Neural cell (in vitro differentiated cells): ENCODE measurements at regions not wholly inside any gene's neighbourhood (a gene's known extent, or its start where the extent isn't known, plus 50 kb on each side); places are given as distances from the start of the nearest gene placed in this dataset.

Experiments
- H2AFZ ChIP-seq: fragments of 200-600, 300-800 bp; sonication (generic), shearing (Covaris generic); 2 replicates; pipeline ENCODE4 v1.6.0; 2014; ENCODE audit warnings: low read depth, mild to moderate bottlenecking, antibody characterized with exemption, low read length, moderate library complexity
- H3F3A ChIP-seq: fragments of 200-600 bp; shearing (Covaris generic); 2 replicates; pipeline ENCODE4 v1.6.1; 2016; ENCODE audit warnings: mild to moderate bottlenecking, moderate library complexity, mixed read lengths, antibody characterized with exemption, low read length; ENCODE audit not compliant: insufficient read depth, poor library complexity, severe bottlenecking
- H3K27ac ChIP-seq: fragments of 200-600, 300-800 bp; sonication (generic), shearing (Covaris generic); 2 replicates; pipeline ENCODE4 v1.5.1; 2014; ENCODE audit warnings: mild to moderate bottlenecking, low read length, moderate library complexity
- H3K27me3 ChIP-seq: fragments of 300-800, 200-600 bp; sonication (generic), shearing (Covaris generic); 2 replicates; pipeline ENCODE4 v1.6.0; 2014; ENCODE audit warnings: mild to moderate bottlenecking, low read depth, low read length, moderate library complexity; ENCODE audit not compliant: insufficient read depth
- H3K36me3 ChIP-seq: fragments of 300-800, 200-600 bp; sonication (generic), shearing (Covaris generic); 2 replicates; pipeline ENCODE4 v1.5.1; 2014; ENCODE audit warnings: mild to moderate bottlenecking, antibody characterized with exemption, low read length, moderate library complexity; ENCODE audit not compliant: insufficient read depth
- H3K4me2 ChIP-seq: fragments of 300-800, 200-600 bp; sonication (generic), shearing (Covaris generic); 2 replicates; pipeline ENCODE4 v1.6.0; 2014; ENCODE audit warnings: mild to moderate bottlenecking, low read length
- H3K4me3 ChIP-seq: fragments of 300-800, 200-600 bp; sonication (generic), shearing (Covaris generic); 2 replicates; pipeline ENCODE4 v1.5.1; 2014; ENCODE audit warnings: mild to moderate bottlenecking, low read length, moderate library complexity
- H3K79me2 ChIP-seq: fragments of 200-600 bp; shearing (Covaris generic); replicated peaks from 2 replicates; pipeline ENCODE4 v1.6.0; 2014; ENCODE audit warnings: mild to moderate bottlenecking, low read length, moderate library complexity; ENCODE audit not compliant: insufficient read depth
- H3K9ac ChIP-seq: fragments of 300-800, 200-600 bp; sonication (generic), shearing (Covaris generic); 2 replicates; pipeline ENCODE4 v1.6.1; 2016; ENCODE audit warnings: mild to moderate bottlenecking, low read length, mixed read lengths
- H3K9me2 ChIP-seq: fragments of 200-600 bp; shearing (Covaris generic); 2 replicates; pipeline ENCODE4 v1.6.1; 2016; ENCODE audit warnings: mild to moderate bottlenecking, low read length, mixed read lengths; ENCODE audit not compliant: insufficient read depth
- H3K9me3 ChIP-seq: fragments of 200-600, 300-800 bp; sonication (generic), shearing (Covaris generic); 2 replicates; pipeline ENCODE4 v1.6.1; 2016; ENCODE audit warnings: mild to moderate bottlenecking, mixed run types, low read length, moderate library complexity, mixed read lengths
- H4K20me1 ChIP-seq: fragments of 200-600 bp; shearing (Covaris generic); 2 replicates; pipeline ENCODE4 v1.6.1; 2016; ENCODE audit warnings: mild to moderate bottlenecking, mixed run types; ENCODE audit not compliant: insufficient read depth
- EP300 ChIP-seq: fragments of 450-650 bp; conservative IDR thresholded peaks from 2 replicates; pipeline ENCODE4 v1.6.1; 2014; ENCODE audit warnings: antibody characterized with exemption, mild to moderate bottlenecking, moderate library complexity; ENCODE audit not compliant: poor library complexity, severe bottlenecking
- EZH2 ChIP-seq: fragments of 200-600, 300-800 bp; shearing (Covaris generic), sonication (generic); IDR thresholded peaks from 2 replicates; pipeline ENCODE4 v1.6.1; 2014; ENCODE audit warnings: antibody characterized with exemption, low read length, borderline replicate concordance, mild to moderate bottlenecking; ENCODE audit not compliant: insufficient read depth, poor library complexity, severe bottlenecking
- MXI1 ChIP-seq: fragments of 450-650 bp; conservative IDR thresholded peaks from 2 replicates; pipeline ENCODE4 v1.6.1; 2014; ENCODE audit warnings: antibody characterized with exemption, mild to moderate bottlenecking; ENCODE audit not compliant: poor library complexity, severe bottlenecking
- POLR2AphosphoS5 ChIP-seq: IDR thresholded peaks from 2 replicates; pipeline ENCODE4 v1.6.1; 2012
- RAD21 ChIP-seq: fragments of 450-650 bp; conservative IDR thresholded peaks from 2 replicates; pipeline ENCODE4 v1.6.1; 2014; ENCODE audit warnings: antibody characterized with exemption, mild to moderate bottlenecking, moderate library complexity
- REST ChIP-seq: IDR thresholded peaks from 2 replicates; pipeline ENCODE4 v1.6.1; 2012; ENCODE audit warnings: borderline replicate concordance
- SMC3 ChIP-seq: fragments of 450-650 bp; conservative IDR thresholded peaks from 2 replicates; pipeline ENCODE4 v1.6.1; 2014; ENCODE audit warnings: antibody characterized with exemption, mild to moderate bottlenecking, moderate library complexity; ENCODE audit not compliant: poor library complexity
- TAF1 ChIP-seq: IDR thresholded peaks from 2 replicates; pipeline ENCODE4 v1.6.1; 2012; ENCODE audit warnings: low read depth
- TF ChIP-seq, protein P1 (sequence below): fragments of 450-650 bp; IDR thresholded peaks from 2 replicates; pipeline ENCODE4 v1.5.1; 2014; ENCODE audit warnings: antibody characterized with exemption, mild to moderate bottlenecking, moderate library complexity; ENCODE audit not compliant: poor library complexity, severe bottlenecking

- no peaks in the 10 kb centered on the region for H3K9me2 ChIP-seq
- H3K27ac ChIP-seq = no peak overlapping the region
- H3K9me3 ChIP-seq = no peaks in the 10 kb centered on the region
- H2AFZ ChIP-seq = no peak overlapping the region
- H3F3A ChIP-seq = no peaks in the 10 kb centered on the region
- H3K79me2 ChIP-seq = no peaks in the 10 kb centered on the region
- H3K9ac ChIP-seq = no peak overlapping the region
- H3K4me2 ChIP-seq = no peak overlapping the region
- no peaks in the 10 kb centered on the region for H4K20me1 ChIP-seq
- no peaks in the 10 kb centered on the region for H3K27me3 ChIP-seq
- H3K36me3 ChIP-seq = no peaks in the 10 kb centered on the region
- no peak overlapping the region for H3K4me3 ChIP-seq
- no peak for TF ChIP-seq RAD21
Observed at GRCh38 chr11:32266601-32267000, 168.7 kb downstream of the WT1 start.

GRCh38 chr11:32267679-32268187, 167.6 kb downstream of the WT1 start:
- no peaks in the 10 kb centered on the region for H3F3A ChIP-seq
- no peaks in the 10 kb centered on the region for H4K20me1 ChIP-seq
- no peak overlapping the region for H2AFZ ChIP-seq
- H3K79me2 ChIP-seq = no peaks in the 10 kb centered on the region
- TF ChIP-seq, protein P1, sequence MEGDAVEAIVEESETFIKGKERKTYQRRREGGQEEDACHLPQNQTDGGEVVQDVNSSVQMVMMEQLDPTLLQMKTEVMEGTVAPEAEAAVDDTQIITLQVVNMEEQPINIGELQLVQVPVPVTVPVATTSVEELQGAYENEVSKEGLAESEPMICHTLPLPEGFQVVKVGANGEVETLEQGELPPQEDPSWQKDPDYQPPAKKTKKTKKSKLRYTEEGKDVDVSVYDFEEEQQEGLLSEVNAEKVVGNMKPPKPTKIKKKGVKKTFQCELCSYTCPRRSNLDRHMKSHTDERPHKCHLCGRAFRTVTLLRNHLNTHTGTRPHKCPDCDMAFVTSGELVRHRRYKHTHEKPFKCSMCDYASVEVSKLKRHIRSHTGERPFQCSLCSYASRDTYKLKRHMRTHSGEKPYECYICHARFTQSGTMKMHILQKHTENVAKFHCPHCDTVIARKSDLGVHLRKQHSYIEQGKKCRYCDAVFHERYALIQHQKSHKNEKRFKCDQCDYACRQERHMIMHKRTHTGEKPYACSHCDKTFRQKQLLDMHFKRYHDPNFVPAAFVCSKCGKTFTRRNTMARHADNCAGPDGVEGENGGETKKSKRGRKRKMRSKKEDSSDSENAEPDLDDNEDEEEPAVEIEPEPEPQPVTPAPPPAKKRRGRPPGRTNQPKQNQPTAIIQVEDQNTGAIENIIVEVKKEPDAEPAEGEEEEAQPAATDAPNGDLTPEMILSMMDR = no peak
- TF ChIP-seq RAD21 (no peak), TAF1 (no peak), REST (no peak), MXI1 (no peak), POLR2AphosphoS5 (no peak), SMC3 (no peak), EZH2 (no peak), EP300 (no peak)
- H3K9ac ChIP-seq = no peak overlapping the region
- no peaks in the 10 kb centered on the region for H3K27me3 ChIP-seq
- H3K27ac ChIP-seq = no peak overlapping the region
- H3K36me3 ChIP-seq = no peaks in the 10 kb centered on the region
- no peaks in the 10 kb centered on the region for H3K9me3 ChIP-seq
- no peak overlapping the region for H3K4me3 ChIP-seq
- H3K4me2 ChIP-seq = no peak overlapping the region
- no peaks in the 10 kb centered on the region for H3K9me2 ChIP-seq

- H3K36me3 ChIP-seq = no peaks in the 10 kb centered on the region
- H2AFZ ChIP-seq = no peak overlapping the region
- H3K9me2 ChIP-seq = no peaks in the 10 kb centered on the region
- H3K4me3 ChIP-seq = no peak overlapping the region
- H4K20me1 ChIP-seq = no peaks in the 10 kb centered on the region
- H3K27ac ChIP-seq = no peak overlapping the region
- H3K27me3 ChIP-seq = no peaks in the 10 kb centered on the region
- no peak overlapping the region for H3K9ac ChIP-seq
- no peak for TF ChIP-seq SMC3
- no peak for TF ChIP-seq EZH2
- TF ChIP-seq EP300 = no peak
- TF ChIP-seq TAF1 = no peak
- TF ChIP-seq MXI1 = no peak
- TF ChIP-seq, protein P1 = no peak
- TF ChIP-seq POLR2AphosphoS5 = no peak
- TF ChIP-seq REST = no peak
- no peak for TF ChIP-seq RAD21
- no peak overlapping the region for H3K4me2 ChIP-seq
- no peaks in the 10 kb centered on the region for H3K9me3 ChIP-seq
- no peaks in the 10 kb centered on the region for H3K79me2 ChIP-seq
- no peaks in the 10 kb centered on the region for H3F3A ChIP-seq
Observed at GRCh38 chr11:32273931-32274330, 161.4 kb downstream of the WT1 start.
